WTC11 (cell line): ENCODE measurements at regions not wholly inside any gene's neighbourhood (a gene's known extent, or its start where the extent isn't known, plus 50 kb on each side); places are given as distances from the start of the nearest gene placed in this dataset.

ENCODE experiments used
- ARID4B ChIP-seq: sonication (generic); formaldehyde crosslinking; IDR thresholded peaks from 2 replicates; pipeline ENCODE4 v1.8.0; 2023; ENCODE audit warnings: missing genetic modification reagents, mild to moderate bottlenecking, borderline replicate concordance
- ATF3 ChIP-seq: sonication (generic); formaldehyde crosslinking; conservative IDR thresholded peaks from 2 replicates; pipeline ENCODE4 v1.8.1; 2022; ENCODE audit warnings: mild to moderate bottlenecking, missing genetic modification reagents
- CTCF ChIP-seq: fragments of 200-600 bp; IDR thresholded peaks from 2 replicates; pipeline ENCODE4 v1.8.0; 2022; ENCODE audit warnings: antibody characterized with exemption
- ESRRA ChIP-seq: sonication (generic); formaldehyde crosslinking; IDR thresholded peaks from 2 replicates; pipeline ENCODE4 v1.8.1; 2022; ENCODE audit warnings: mild to moderate bottlenecking, missing genetic modification reagents, borderline replicate concordance
- ETV6 ChIP-seq: sonication (generic); formaldehyde crosslinking; IDR thresholded peaks from 2 replicates; pipeline ENCODE4 v1.8.1; 2022; ENCODE audit warnings: mild to moderate bottlenecking, missing genetic modification reagents
- FOXK1 ChIP-seq: sonication (generic); formaldehyde crosslinking; IDR thresholded peaks from 2 replicates; pipeline ENCODE4 v1.8.0; 2022; ENCODE audit warnings: mild to moderate bottlenecking, moderate library complexity, missing genetic modification reagents
- GABPB1 ChIP-seq: sonication (generic); formaldehyde crosslinking; IDR thresholded peaks from 2 replicates; pipeline ENCODE4 v1.8.1; 2023; ENCODE audit warnings: mild to moderate bottlenecking, missing genetic modification reagents
- HMGXB4 ChIP-seq: sonication (generic); formaldehyde crosslinking; IDR thresholded peaks from 2 replicates; pipeline ENCODE4 v1.8.1; 2023; ENCODE audit warnings: mild to moderate bottlenecking, moderate library complexity, missing genetic modification reagents
- MAX ChIP-seq: sonication (generic); formaldehyde crosslinking; IDR thresholded peaks from 2 replicates; pipeline ENCODE4 v1.8.0; 2022; ENCODE audit warnings: mild to moderate bottlenecking, missing genetic modification reagents
- SP1 ChIP-seq: sonication (generic); formaldehyde crosslinking; conservative IDR thresholded peaks from 2 replicates; pipeline ENCODE4 v1.8.1; 2022; ENCODE audit warnings: missing genetic modification reagents
- STAT6 ChIP-seq: sonication (generic); formaldehyde crosslinking; conservative IDR thresholded peaks from 2 replicates; pipeline ENCODE4 v1.8.1; 2023; ENCODE audit warnings: mild to moderate bottlenecking, low read depth, missing genetic modification reagents, moderate library complexity
- ZNF263 ChIP-seq: sonication (generic); formaldehyde crosslinking; IDR thresholded peaks from 2 replicates; pipeline ENCODE4 v1.8.1; 2022; ENCODE audit warnings: low read depth, mild to moderate bottlenecking, moderate library complexity, missing genetic modification reagents
- TF ChIP-seq, protein P1 (sequence below): fragments of 250-450 bp; sonication (Bioruptor Pico); IDR thresholded peaks from 2 replicates; pipeline ENCODE4 v2.1.2; 2022; ENCODE audit warnings: mild to moderate bottlenecking, moderate library complexity

GRCh38 chr9:102474357-102474756, 520.8 kb upstream of the CYLC2 start:
- TF ChIP-seq ESRRA (CRISPR knock-in tag) (no peak), STAT6 (CRISPR knock-in tag) (no peak), CTCF (no peak), ETV6 (CRISPR knock-in tag) (no peak), FOXK1 (CRISPR knock-in tag) (no peak), ZNF263 (CRISPR knock-in tag) (no peak), SP1 (CRISPR knock-in tag) (no peak), GABPB1 (no peak), MAX (CRISPR knock-in tag) (no peak), ATF3 (CRISPR knock-in tag) (no peak), HMGXB4 (CRISPR knock-in tag) (no peak), ARID4B (no peak)
- TF ChIP-seq, protein P1, sequence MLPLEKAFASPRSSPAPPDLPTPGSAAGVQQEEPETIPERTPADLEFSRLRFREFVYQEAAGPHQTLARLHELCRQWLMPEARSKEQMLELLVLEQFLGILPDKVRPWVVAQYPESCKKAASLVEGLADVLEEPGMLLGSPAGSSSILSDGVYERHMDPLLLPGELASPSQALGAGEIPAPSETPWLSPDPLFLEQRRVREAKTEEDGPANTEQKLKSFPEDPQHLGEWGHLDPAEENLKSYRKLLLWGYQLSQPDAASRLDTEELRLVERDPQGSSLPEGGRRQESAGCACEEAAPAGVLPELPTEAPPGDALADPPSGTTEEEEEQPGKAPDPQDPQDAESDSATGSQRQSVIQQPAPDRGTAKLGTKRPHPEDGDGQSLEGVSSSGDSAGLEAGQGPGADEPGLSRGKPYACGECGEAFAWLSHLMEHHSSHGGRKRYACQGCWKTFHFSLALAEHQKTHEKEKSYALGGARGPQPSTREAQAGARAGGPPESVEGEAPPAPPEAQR (CRISPR knock-in tag), result no peak
